HCT116 (cell line): ENCODE measurements at regions not wholly inside any gene's neighbourhood (a gene's known extent, or its start where the extent isn't known, plus 50 kb on each side); places are given as distances from the start of the nearest gene placed in this dataset.

Experiments used
- ATAC-seq: fragments of 200-7000 bp; cut with Tn5 transposase; 2 replicates; pipeline ENCODE4 v1.9.1; 2020; ENCODE audit warnings: mild to moderate bottlenecking, moderate library complexity
- BruUV-seq: library from RNA; stranded (reverse); fragments of 400-500 nt; replicated peaks from 2 replicates; lab custom pipeline; 2021; lab: Mats Ljungman, UMichigan
- CTCF ChIA-PET: fragments of 300-600 bp; sonication (Branson Sonifier 250); formaldehyde crosslinking; loops from one replicate; lab custom pipeline; 2021; ENCODE audit warnings: antibody characterized with exemption; lab: Charles Lee
- POLR2A ChIA-PET: fragments of 300-600, 350-600 bp; sonication (Branson Sonifier 250); formaldehyde crosslinking; loops from one replicate; lab custom pipeline; 2021; ENCODE audit warnings: antibody characterized with exemption; lab: Charles Lee
- RAD21 ChIA-PET, 2 experiments: fragments of 300-600 bp; sonication (Branson Sonifier 250); formaldehyde crosslinking; loops; one replicate each; lab custom pipeline; 2023; ENCODE audit warnings: low total read pairs in 2 of 2; ENCODE audit not compliant: uncharacterized antibody in 2 of 2, unreplicated experiment in 2 of 2, low non-redundant PET in 1 of 2; lab: Charles Lee
- DNase-seq: peaks from one replicate; pipeline ENCODE4 v3.0.0-alpha.2; 2010; ENCODE audit warnings: low read depth, low spot score
- H2AFZ ChIP-seq: fragments of 200-600 bp; shearing (Covaris generic), sonication (generic); 2 replicates; pipeline ENCODE4 v1.6.1; 2017; ENCODE audit warnings: low read depth, mixed run types, mixed read lengths, antibody characterized with exemption, low read length; ENCODE audit not compliant: poor library complexity, severe bottlenecking
- H3K27ac ChIP-seq: 2 replicates; pipeline ENCODE4 v1.5.1; 2012; ENCODE audit warnings: low read depth, low read length
- H3K27me3 ChIP-seq: fragments of 200-600 bp; sonication (generic); 2 replicates; pipeline ENCODE4 v1.6.1; 2016; ENCODE audit warnings: mixed run types, low read length, mixed read lengths; ENCODE audit not compliant: insufficient read depth
- H3K36me3 ChIP-seq, 2 experiments: fragments of 200-500 bp in 1 of 2; fragments of 200-600 bp in 1 of 2; sonication (Bioruptor generic) in 1 of 2; sonication (generic) in 1 of 2; 2 replicates each; pipeline versions ENCODE4 v1.5.1 to v1.6.1; 2014 to 2016; ENCODE audit warnings: low read length in 2 of 2, inconsistent platforms in 1 of 2, mixed read lengths in 1 of 2, mixed run types in 1 of 2; ENCODE audit not compliant: insufficient read depth in 2 of 2, control insufficient read depth in 1 of 2
- H3K4me1 ChIP-seq, 2 experiments: fragments of 200-600 bp in 1 of 2; sonication (generic) in 1 of 2; 2 replicates each; pipeline versions ENCODE4 v1.5.1 to v1.6.1; 2012 to 2017; ENCODE audit warnings: low read length in 2 of 2, inconsistent platforms in 1 of 2, mild to moderate bottlenecking in 1 of 2, mixed read lengths in 1 of 2, mixed run types in 1 of 2, moderate library complexity in 1 of 2; ENCODE audit not compliant: insufficient read depth in 2 of 2, control insufficient read depth in 1 of 2
- H3K4me2 ChIP-seq: fragments of 200-600 bp; sonication (generic); 2 replicates; pipeline ENCODE4 v1.6.1; 2017; ENCODE audit warnings: mixed run types, low read length, mixed read lengths
- H3K4me3 ChIP-seq, 2 experiments: fragments of 200-600 bp in 1 of 2; sonication (generic) in 1 of 2; replicated peaks in 1 of 2; 2 replicates each; pipeline ENCODE4 v1.5.1; 2011 to 2016; ENCODE audit warnings: low read length in 2 of 2, control low read depth in 1 of 2, low read depth in 1 of 2, mild to moderate bottlenecking in 1 of 2, mixed read lengths in 1 of 2, mixed run types in 1 of 2
- H3K79me2 ChIP-seq: fragments of 200-600 bp; sonication (generic); 2 replicates; pipeline ENCODE4 v1.6.1; 2017; ENCODE audit warnings: mild to moderate bottlenecking, mixed run types, low read length, moderate library complexity, mixed read lengths; ENCODE audit not compliant: insufficient read depth
- H3K9ac ChIP-seq: fragments of 200-600 bp; sonication (generic); 2 replicates; pipeline ENCODE4 v1.6.1; 2016; ENCODE audit warnings: low read length, mixed read lengths
- H3K9me2 ChIP-seq: fragments of 200-600 bp; sonication (generic), shearing (Covaris generic); 2 replicates; pipeline ENCODE4 v1.6.1; 2017; ENCODE audit warnings: mixed run types, mild to moderate bottlenecking, moderate library complexity; ENCODE audit not compliant: insufficient read depth
- H3K9me3 ChIP-seq, 2 experiments: fragments of 200-500 bp in 1 of 2; fragments of 200-600 bp in 1 of 2; sonication (Bioruptor generic) in 1 of 2; sonication (generic) in 1 of 2; 2 replicates each; pipeline ENCODE4 v1.6.1; 2014 to 2017; ENCODE audit warnings: low read length in 2 of 2, mixed read lengths in 2 of 2, inconsistent platforms in 1 of 2, low read depth in 1 of 2, mild to moderate bottlenecking in 1 of 2, mixed run types in 1 of 2, moderate library complexity in 1 of 2; ENCODE audit not compliant: control insufficient read depth in 1 of 2, insufficient read depth in 1 of 2
- H4K20me1 ChIP-seq: fragments of 200-600 bp; sonication (generic), shearing (Covaris generic); 2 replicates; pipeline ENCODE4 v1.6.1; 2017; ENCODE audit warnings: mixed run types, mild to moderate bottlenecking, moderate library complexity; ENCODE audit not compliant: insufficient read depth
- ATF3 ChIP-seq: IDR thresholded peaks from 2 replicates; pipeline ENCODE4 v1.6.1; 2012
- CEBPB ChIP-seq: IDR thresholded peaks from 2 replicates; pipeline ENCODE4 v1.6.1; 2012; ENCODE audit warnings: low read depth
- CTCF ChIP-seq, 3 experiments: fragments of 200-600 bp in 1 of 3; sonication (generic) in 1 of 3; IDR thresholded peaks in 2 of 3; conservative IDR thresholded peaks in 1 of 3; 2 replicates each; pipeline ENCODE4 v1.5.1; 2012 to 2017; ENCODE audit warnings: low read depth in 2 of 3, low read length in 2 of 3, antibody characterized with exemption in 1 of 3, borderline replicate concordance in 1 of 3, control low read depth in 1 of 3, mild to moderate bottlenecking in 1 of 3, mixed read lengths in 1 of 3, mixed run types in 1 of 3, moderate library complexity in 1 of 3; ENCODE audit not compliant: insufficient read depth in 1 of 3
- EGR1 ChIP-seq: IDR thresholded peaks from 2 replicates; pipeline ENCODE4 v1.6.1; 2012; ENCODE audit warnings: low read depth
- EZH2phosphoT487 ChIP-seq: fragments of 200-600 bp; IDR thresholded peaks from 2 replicates; pipeline ENCODE4 v1.6.1; 2018; ENCODE audit warnings: antibody characterized with exemption, borderline replicate concordance
- JUND ChIP-seq: IDR thresholded peaks from 2 replicates; pipeline ENCODE4 v1.6.1; 2012
- MAX ChIP-seq: IDR thresholded peaks from 2 replicates; pipeline ENCODE4 v1.6.1; 2012
- POLR2A ChIP-seq: IDR thresholded peaks from 2 replicates; pipeline ENCODE4 v1.7.0; 2011; ENCODE audit warnings: borderline replicate concordance; ENCODE audit not compliant: insufficient read depth, insufficient read length; ENCODE audit errors: extremely low read depth
- REST ChIP-seq: IDR thresholded peaks from 2 replicates; pipeline ENCODE4 v1.6.1; 2012; ENCODE audit warnings: low read depth
- SRF ChIP-seq: IDR thresholded peaks from 2 replicates; pipeline ENCODE4 v1.6.1; 2012; ENCODE audit warnings: low read depth
- TCF7L2 ChIP-seq: IDR thresholded peaks from 2 replicates; pipeline ENCODE4 v1.7.0; 2011; ENCODE audit warnings: borderline replicate concordance, inconsistent platforms; ENCODE audit not compliant: insufficient read depth, insufficient read length; ENCODE audit errors: extremely low read depth
- YY1 ChIP-seq: IDR thresholded peaks from 2 replicates; pipeline ENCODE4 v1.6.1; 2011; ENCODE audit warnings: low read length, low read depth, moderate library complexity, mild to moderate bottlenecking; ENCODE audit not compliant: insufficient replicate concordance; ENCODE audit errors: extremely low read depth
- intact Hi-C: fragments of 100-400 bp; cut with micrococcal nuclease; formaldehyde crosslinking; loops from 2 replicates; pipeline ENCODE4 v1.10.0; 2022

GRCh38 chr4:24669751-24670150 is 85.4 kb upstream of the DHX15 start:
- POLR2A ChIA-PET, result no interaction called here

More at GRCh38 chr4:24669751-24670150, 85.4 kb upstream of the DHX15 start:
- CTCF ChIA-PET, result no interaction called here
- Histone ChIP-seq H3K36me3 (no peaks in the 10 kb centered on the region), H3K4me3 (no peak overlapping the region), H3K27ac (no peak overlapping the region), H3K79me2 (no peaks in the 10 kb centered on the region), H3K27me3 (peaks cover 9% of the 10 kb centered on the region), H3K9me2 (no peaks in the 10 kb centered on the region), H4K20me1 (no peaks in the 10 kb centered on the region)
- intact Hi-C loops, result no loop called here
- no peak for ATAC-seq
- no peak for TF ChIP-seq JUND
- TF ChIP-seq ATF3, result no peak
- TF ChIP-seq EZH2phosphoT487, result no peak
- no peak for TF ChIP-seq YY1
- TF ChIP-seq POLR2A, result no peak
- no peak for TF ChIP-seq REST
- TF ChIP-seq CTCF (IDR thresholded peaks at IDR 0.05 in 2 of 3, conservative IDR thresholded peaks at IDR 0.05 in 1 of 3; ENCODE audit: borderline replicate concordance in 1 of 3, insufficient read depth in 1 of 3, low read depth in 2 of 3, low read length in 2 of 3), result no peak
- no peak for TF ChIP-seq MAX
- no peak for TF ChIP-seq SRF
- TF ChIP-seq EGR1, result no peak
- no peak for TF ChIP-seq TCF7L2
- no peak for TF ChIP-seq CEBPB
- TF ChIP-seq, all 23 proteins: peak for 0
- Histone ChIP-seq H3K9me3 (no peaks in the 10 kb centered on the region), H3K9ac (no peak overlapping the region), H3K4me2 (no peak overlapping the region), H3K4me1 (no peaks in the 10 kb centered on the region), H2AFZ (no peak overlapping the region)
- DNase-seq, result no peak
- RAD21 ChIA-PET, result no interaction called here
- BruUV-seq, result no TSS peak
